ENCODE measurements at regions not wholly inside any gene's neighbourhood (a gene's known extent, or its start where the extent isn't known, plus 50 kb on each side); places are given as distances from the start of the nearest gene placed in this dataset.

GRCh38 chr2:240202586-240202985, 62.1 kb upstream of the OTOS start:
- TF ChIP-seq CTCF (IDR thresholded peaks at IDR 0.05) (no peak), POLR2A (IDR thresholded peaks at IDR 0.05; ENCODE audit: low read depth) (no peak), POLR2AphosphoS5 (IDR thresholded peaks at IDR 0.05) (no peak), EP300 (IDR thresholded peaks at IDR 0.05) (no peak)
